PC-3 (cell line): ENCODE measurements at regions not wholly inside any gene's neighbourhood (a gene's known extent, or its start where the extent isn't known, plus 50 kb on each side); places are given as distances from the start of the nearest gene placed in this dataset.

Experiments used
- ATAC-seq: fragments of 200-7000 bp; cut with Tn5 transposase; 2 replicates; pipeline ENCODE4 v1.9.1; 2020; ENCODE audit warnings: mild to moderate bottlenecking, moderate library complexity
- BruUV-seq: library from RNA; stranded (reverse); fragments of 400-500 nt; replicated peaks from 2 replicates; lab custom pipeline; 2021; lab: Mats Ljungman, UMichigan
- CTCF ChIA-PET: fragments of 300-600 bp; sonication (Branson Sonifier 250); formaldehyde crosslinking; loops from one replicate; lab custom pipeline; 2022; ENCODE audit warnings: antibody characterized with exemption; lab: Charles Lee
- POLR2A ChIA-PET: fragments of 300-600 bp; sonication (Branson Sonifier 250); formaldehyde crosslinking; loops from one replicate; lab custom pipeline; 2022; ENCODE audit warnings: antibody characterized with exemption; ENCODE audit not compliant: unreplicated experiment; lab: Charles Lee
- DNase-seq: peaks from one replicate; pipeline ENCODE4 v3.0.0-alpha.2; 2015
- H2AFZ ChIP-seq: fragments of 300-600 bp; sonication (generic); 2 replicates; pipeline ENCODE4 v1.6.0; 2016; ENCODE audit warnings: antibody characterized with exemption, low read length
- H3F3A ChIP-seq: fragments of 300-600 bp; sonication (generic); one replicate; pipeline ENCODE4 v1.6.0; 2017; ENCODE audit warnings: antibody characterized with exemption, low read length, control low read depth, mild to moderate bottlenecking; ENCODE audit not compliant: unreplicated experiment
- H3K27ac ChIP-seq: fragments of 300-600 bp; sonication (generic); 2 replicates; pipeline ENCODE4 v1.5.1; 2016; ENCODE audit warnings: mild to moderate bottlenecking, low read length
- H3K27me3 ChIP-seq: fragments of 300-600 bp; sonication (generic); 2 replicates; pipeline ENCODE4 v1.6.1; 2016; ENCODE audit warnings: low read length, mixed read lengths
- H3K36me3 ChIP-seq: fragments of 300-600 bp; sonication (generic); 2 replicates; pipeline ENCODE4 v1.6.1; 2016; ENCODE audit warnings: low read depth, mixed run types, low read length, mixed read lengths
- H3K4me1 ChIP-seq: fragments of 300-600 bp; sonication (generic); 2 replicates; pipeline ENCODE4 v1.5.1; 2016; ENCODE audit warnings: low read length; ENCODE audit not compliant: insufficient read depth
- H3K4me2 ChIP-seq: fragments of 300-600 bp; sonication (generic); 2 replicates; pipeline ENCODE4 v1.6.0; 2016; ENCODE audit warnings: low read length
- H3K4me3 ChIP-seq: fragments of 300-600 bp; sonication (generic); 2 replicates; pipeline ENCODE4 v1.5.1; 2016; ENCODE audit warnings: mild to moderate bottlenecking, low read length, mixed read lengths
- H3K79me2 ChIP-seq: fragments of 300-600 bp; sonication (generic); 2 replicates; pipeline ENCODE4 v1.6.1; 2017; ENCODE audit warnings: low read length, mixed read lengths
- H3K9ac ChIP-seq: fragments of 300-600 bp; sonication (generic); 2 replicates; pipeline ENCODE4 v1.6.0; 2016; ENCODE audit warnings: mild to moderate bottlenecking, low read length
- H3K9me2 ChIP-seq: fragments of 300-600 bp; sonication (generic); replicated peaks from 2 replicates; pipeline ENCODE4 v1.6.1; 2016; ENCODE audit warnings: mixed run types, low read length, mixed read lengths
- H3K9me3 ChIP-seq: fragments of 300-600 bp; sonication (generic); 2 replicates; pipeline ENCODE4 v1.6.1; 2016; ENCODE audit warnings: low read length, mixed read lengths
- H4K20me1 ChIP-seq: fragments of 300-600 bp; sonication (generic); 2 replicates; pipeline ENCODE4 v1.6.1; 2016; ENCODE audit warnings: low read length, mixed read lengths
- CTCF ChIP-seq: fragments of 300-600 bp; sonication (generic); conservative IDR thresholded peaks from 2 replicates; pipeline ENCODE4 v1.5.1; 2017; ENCODE audit warnings: antibody characterized with exemption, low read depth, mild to moderate bottlenecking, low read length
- EZH2 ChIP-seq: fragments of 300-600 bp; sonication (generic); IDR thresholded peaks from one replicate; pipeline ENCODE4 v1.6.1; 2017; ENCODE audit warnings: antibody characterized with exemption, mild to moderate bottlenecking, low read length; ENCODE audit not compliant: unreplicated experiment
- EZH2phosphoT487 ChIP-seq: fragments of 300-600 bp; sonication (generic); IDR thresholded peaks from 2 replicates; pipeline ENCODE4 v1.6.1; 2018; ENCODE audit warnings: mild to moderate bottlenecking, antibody characterized with exemption, low read length, borderline replicate concordance
- intact Hi-C: fragments of 100-400 bp; cut with micrococcal nuclease; formaldehyde crosslinking; loops from 2 replicates; pipeline ENCODE4 v1.9.0; 2023

GRCh38 chr4:144347121-144347520 is 206.6 kb upstream of the GYPA start:
- Histone ChIP-seq H3K9me2 (no peaks in the 10 kb centered on the region), H3K9me3 (no peaks in the 10 kb centered on the region), H3K4me1 (no peaks in the 10 kb centered on the region), H2AFZ (no peak overlapping the region), H4K20me1 (no peaks in the 10 kb centered on the region), H3K4me2 (no peak overlapping the region), H3K79me2 (no peaks in the 10 kb centered on the region), H3K36me3 (no peaks in the 10 kb centered on the region), H3K27me3 (peaks cover 6% of the 10 kb centered on the region; the same call in 1 of the 2 replicates), H3K4me3 (no peak overlapping the region), H3K9ac (no peak overlapping the region), H3F3A (no peaks in the 10 kb centered on the region), H3K27ac (no peak overlapping the region)
- BruUV-seq: no TSS peak
- intact Hi-C loops: no loop called here
- ATAC-seq (no peak), DNase-seq (no peak)
- ChIA-PET CTCF (no interaction called here), POLR2A (no interaction called here)
- TF ChIP-seq EZH2 (no peak), EZH2phosphoT487 (no peak), CTCF (no peak)

- POLR2A ChIA-PET: no interaction called here
- CTCF ChIA-PET: no interaction called here
- intact Hi-C loops: loop anchor here (10.0 kb wide), 1 partner anchor 176 kb away; no protein-coding TSS in a partner anchor
- no peaks in the 10 kb centered on the region for H4K20me1 ChIP-seq
- TF ChIP-seq EZH2phosphoT487: no peak
- TF ChIP-seq CTCF: no peak
- no peak for TF ChIP-seq EZH2
- DNase-seq: peak; percentile 14
- H3K4me3 ChIP-seq: no peak overlapping the region
- no peak overlapping the region for H3K9ac ChIP-seq
- no peaks in the 10 kb centered on the region for H3K36me3 ChIP-seq
- H3K27me3 ChIP-seq: 0 out of 2 replicates have a peak, but pooled peaks cover 5% of the 10 kb centered on the region
- H3K4me1 ChIP-seq: 0 out of 2 replicates have a peak, but pooled peaks cover under 1% of the 10 kb centered on the region
- H3K79me2 ChIP-seq: no peaks in the 10 kb centered on the region
- no peaks in the 10 kb centered on the region for H3K9me3 ChIP-seq
- no peak overlapping the region for H3K27ac ChIP-seq
- no peaks in the 10 kb centered on the region for H3F3A ChIP-seq
- no peak for ATAC-seq
- no TSS peak for BruUV-seq
- H2AFZ ChIP-seq: no peak overlapping the region
- no peak overlapping the region for H3K4me2 ChIP-seq
- no peaks in the 10 kb centered on the region for H3K9me2 ChIP-seq
These were observed 210.2 kb upstream of the GYPA start for GRCh38 chr4:144350706-144351105.

- BruUV-seq: no TSS peak
- ChIA-PET POLR2A (no interaction called here), CTCF (no interaction called here)
- ATAC-seq: no peak
- no peak overlapping the region for H3K4me2 ChIP-seq
- no peak for DNase-seq
- no peak overlapping the region for H3K9ac ChIP-seq
- H3K4me3 ChIP-seq: no peak overlapping the region
- H3K9me3 ChIP-seq: no peaks in the 10 kb centered on the region
- no peaks in the 10 kb centered on the region for H3K36me3 ChIP-seq
- H3K79me2 ChIP-seq: no peaks in the 10 kb centered on the region
- 0 out of 2 replicates have a peak, but pooled peaks cover 5% of the 10 kb centered on the region for H3K27me3 ChIP-seq
- no peaks in the 10 kb centered on the region for H4K20me1 ChIP-seq
- TF ChIP-seq EZH2phosphoT487 (no peak), EZH2 (no peak), CTCF (no peak)
- intact Hi-C loops: loop anchor here (10.0 kb wide), 1 partner anchor 177 kb away; no protein-coding TSS in a partner anchor
- no peak overlapping the region for H2AFZ ChIP-seq
- peaks cover 6% of the 10 kb centered on the region; the same call in 1 of the 2 replicates for H3K4me1 ChIP-seq
- H3K9me2 ChIP-seq: no peaks in the 10 kb centered on the region
- H3K27ac ChIP-seq: no peak overlapping the region
- no peaks in the 10 kb centered on the region for H3F3A ChIP-seq
These were observed 210.8 kb upstream of the GYPA start for GRCh38 chr4:144351306-144351705.
